Body of pancreas (tissue), 4 donors: ENCODE measurements at regions not wholly inside any gene's neighbourhood (a gene's known extent, or its start where the extent isn't known, plus 50 kb on each side); places are given as distances from the start of the nearest gene placed in this dataset.

Experiments
- CTCF ChIP-seq, 7 experiments: fragments of 450-650 bp in 4 of 7; fragments of 200-600 bp in 3 of 7; sonication (generic) in 3 of 7; IDR thresholded peaks; one replicate each; pipeline ENCODE4 v1.5.1; 2016 to 2019; ENCODE audit warnings: antibody characterized with exemption in 7 of 7
- POLR2A ChIP-seq, 3 donors: fragments of 450-650 bp; IDR thresholded peaks; one replicate each; pipeline ENCODE4 v1.6.1; 2016; ENCODE audit warnings: antibody characterized with exemption in 3 of 3, mild to moderate bottlenecking in 2 of 3

- TF ChIP-seq CTCF (IDR thresholded peaks at IDR 0.05) (no peak), POLR2A (IDR thresholded peaks at IDR 0.05) (no peak)
Measured at GRCh38 chr12:19068137-19068536, 61.4 kb upstream of the PLEKHA5 start.
